HG03565 (cell line): ENCODE measurements at regions not wholly inside any gene's neighbourhood (a gene's known extent, or its start where the extent isn't known, plus 50 kb on each side); places are given as distances from the start of the nearest gene placed in this dataset.

Experiments used
- ATAC-seq: cut with Tn5 transposase; IDR thresholded peaks from one replicate; pipeline ENCODE4 v1.9.1; 2021; ENCODE audit warnings: mild to moderate bottlenecking, moderate library complexity; ENCODE audit not compliant: unreplicated experiment

- ATAC-seq, result no peak
These were observed 974.6 kb upstream of the RAG2 start for GRCh38 chr11:37572491-37573171.

GRCh38 chr11:37571246-37571645 is 973.2 kb upstream of the RAG2 start:
- no peak for ATAC-seq

- no peak for ATAC-seq
These were observed 963.0 kb upstream of the RAG2 start for GRCh38 chr11:37560991-37561390.

GRCh38 chr11:37560346-37560745 is 962.3 kb upstream of the RAG2 start:
- ATAC-seq, result no peak

- ATAC-seq, result no peak
These were observed 960.7 kb upstream of the RAG2 start for GRCh38 chr11:37558619-37559210.

- no peak for ATAC-seq
These were observed 960.0 kb upstream of the RAG2 start for GRCh38 chr11:37557990-37558389.

GRCh38 chr11:37552284-37552683 is 954.2 kb upstream of the RAG2 start:
- no peak for ATAC-seq

- ATAC-seq, result no peak
These were observed 946.5 kb upstream of the RAG2 start for GRCh38 chr11:37544491-37544890.

- ATAC-seq, result no peak
These were observed 935.8 kb upstream of the RAG2 start for GRCh38 chr11:37533830-37534229.

GRCh38 chr11:37533087-37533486 is 935.1 kb upstream of the RAG2 start:
- no peak for ATAC-seq

- no peak for ATAC-seq
These were observed 934.2 kb upstream of the RAG2 start for GRCh38 chr11:37532271-37532670.

- ATAC-seq, result no peak
These were observed 929.5 kb upstream of the RAG2 start for GRCh38 chr11:37527545-37527944.

GRCh38 chr11:37525336-37525735 is 927.3 kb upstream of the RAG2 start:
- no peak for ATAC-seq

GRCh38 chr11:37519781-37520180 is 921.7 kb upstream of the RAG2 start:
- ATAC-seq, result no peak

- no peak for ATAC-seq
These were observed 914.2 kb upstream of the RAG2 start for GRCh38 chr11:37512156-37512780.

GRCh38 chr11:37511425-37511933 is 913.4 kb upstream of the RAG2 start:
- no peak for ATAC-seq

GRCh38 chr11:37509506-37509905 is 911.5 kb upstream of the RAG2 start:
- no peak for ATAC-seq

- no peak for ATAC-seq
These were observed 908.5 kb upstream of the RAG2 start for GRCh38 chr11:37506531-37506930.

- no peak for ATAC-seq
These were observed 907.4 kb upstream of the RAG2 start for GRCh38 chr11:37505406-37505805.

- no peak for ATAC-seq
These were observed 906.9 kb upstream of the RAG2 start for GRCh38 chr11:37504921-37505320.

- ATAC-seq, result peak; percentile 92
These were observed 906.1 kb upstream of the RAG2 start for GRCh38 chr11:37504060-37504611.
